Gastroesophageal sphincter (tissue), 4 donors: ENCODE measurements at regions not wholly inside any gene's neighbourhood (a gene's known extent, or its start where the extent isn't known, plus 50 kb on each side); places are given as distances from the start of the nearest gene placed in this dataset.

Experiments used
- ATAC-seq: fragments of 150-250 bp; one replicate; pipeline ENCODE4 v1.9.1; 2016; ENCODE audit warnings: mild to moderate bottlenecking, moderate library complexity
- H3K27ac ChIP-seq, 4 donors: fragments of 200-600 bp; sonication (generic) in 3 of 4; 1 replicate in 3 of 4; 2 replicates in 1 of 4; pipeline ENCODE4 v1.5.1; 2016 to 2019
- H3K27me3 ChIP-seq: fragments of 200-600 bp; sonication (generic); one replicate; pipeline ENCODE4 v1.5.1; 2019
- H3K36me3 ChIP-seq, 2 donors: fragments of 200-600 bp; sonication (generic); one replicate each; pipeline ENCODE4 v1.5.1; 2019; ENCODE audit warnings: control low read depth in 1 of 2
- H3K4me1 ChIP-seq, 3 donors: fragments of 200-600 bp; sonication (generic); 1 replicate in 2 of 3; 2 replicates in 1 of 3; pipeline ENCODE4 v1.5.1; 2016 to 2019; ENCODE audit warnings: control low read depth in 2 of 3
- H3K4me3 ChIP-seq, 2 donors: fragments of 200-600 bp; sonication (generic); one replicate each; pipeline ENCODE4 v1.5.1; 2019; ENCODE audit warnings: mild to moderate bottlenecking in 1 of 2, moderate library complexity in 1 of 2
- H3K9me3 ChIP-seq, 3 donors: fragments of 200-600 bp; sonication (generic); one replicate each; pipeline ENCODE4 v1.5.1; 2017 to 2019; ENCODE audit warnings: control low read depth in 2 of 3
- CTCF ChIP-seq, 4 experiments: fragments of 200-600 bp in 2 of 4; fragments of 450-650 bp in 2 of 4; sonication (generic) in 1 of 4; IDR thresholded peaks; one replicate each; pipeline ENCODE4 v1.5.1; 2017 to 2019; ENCODE audit warnings: antibody characterized with exemption in 4 of 4, mild to moderate bottlenecking in 2 of 4, moderate library complexity in 2 of 4
- EP300 ChIP-seq: sonication (generic); formaldehyde crosslinking; IDR thresholded peaks from one replicate; pipeline ENCODE4 v1.6.1; 2017; ENCODE audit warnings: antibody characterized with exemption, mild to moderate bottlenecking
- POLR2A ChIP-seq, 2 donors: fragments of 450-650 bp; IDR thresholded peaks; one replicate each; pipeline ENCODE4 v1.6.1; 2017; ENCODE audit warnings: antibody characterized with exemption in 2 of 2, mild to moderate bottlenecking in 2 of 2, moderate library complexity in 1 of 2
- POLR2AphosphoS5 ChIP-seq: sonication (generic); formaldehyde crosslinking; IDR thresholded peaks from one replicate; pipeline ENCODE4 v1.6.1; 2017; ENCODE audit warnings: antibody characterized with exemption
- WGBS, 2 donors: methylation state at CpG; one replicate each; pipeline ENCODE4 v1.1.5; 2018; ENCODE audit warnings: low coverage in 1 of 2; 5-methylcytosine and 5-hydroxymethylcytosine counted together

- H3K27ac ChIP-seq: no peak overlapping the region
- no peaks in the 10 kb centered on the region for H3K36me3 ChIP-seq
- no peak overlapping the region for H3K4me3 ChIP-seq
- no peaks in the 10 kb centered on the region for H3K9me3 ChIP-seq
- H3K27me3 ChIP-seq: no peaks in the 10 kb centered on the region
- no peak for ATAC-seq
- 89 to 99% methylated on average over 4 to 5 of the region's 5 CpGs for WGBS, 2 donors
- H3K4me1 ChIP-seq: peaks cover 0 to 9% (median 0%) of the 10 kb centered on the region in 3 donors
- TF ChIP-seq POLR2AphosphoS5 (no peak), POLR2A (IDR thresholded peaks at IDR 0.05) (no peak), CTCF (IDR thresholded peaks at IDR 0.05) (no peak)
Observed at GRCh38 chr1:244952280-244952933, 88.1 kb upstream of the HNRNPU start.

GRCh38 chr1:244948416-244948815 lies 84.1 kb upstream of the HNRNPU start:
- Histone ChIP-seq H3K36me3 (no peaks in the 10 kb centered on the region), H3K4me3 (no peak overlapping the region), H3K27ac (no peak overlapping the region), H3K4me1 (no peaks in the 10 kb centered on the region), H3K27me3 (no peaks in the 10 kb centered on the region), H3K9me3 (no peaks in the 10 kb centered on the region)
- ATAC-seq: no peak
- no peak for TF ChIP-seq POLR2A (IDR thresholded peaks at IDR 0.05)
- TF ChIP-seq POLR2AphosphoS5: no peak
- no peak for TF ChIP-seq EP300
- no peak for TF ChIP-seq CTCF (IDR thresholded peaks at IDR 0.05)
- 91 to 95% methylated on average over 4 of the region's 4 CpGs for WGBS, 2 donors

- no peaks in the 10 kb centered on the region for H3K27me3 ChIP-seq
- H3K9me3 ChIP-seq: no peaks in the 10 kb centered on the region
- H3K27ac ChIP-seq: no peak overlapping the region
- H3K4me3 ChIP-seq: no peak overlapping the region
- H3K36me3 ChIP-seq: no peaks in the 10 kb centered on the region
- no peak for TF ChIP-seq EP300
- TF ChIP-seq POLR2A (IDR thresholded peaks at IDR 0.05): no peak
- WGBS, 2 donors: 65 to 70% methylated on average over 3 of the region's 3 CpGs
- ATAC-seq: no peak
- H3K4me1 ChIP-seq: no peaks in the 10 kb centered on the region
Observed at GRCh38 chr1:244945109-244945671, 80.8 kb upstream of the HNRNPU start.

- Histone ChIP-seq H3K4me1 (no peaks in the 10 kb centered on the region), H3K27ac (no peak overlapping the region), H3K9me3 (no peaks in the 10 kb centered on the region), H3K27me3 (no peaks in the 10 kb centered on the region), H3K36me3 (no peaks in the 10 kb centered on the region), H3K4me3 (no peak overlapping the region)
- no peak for TF ChIP-seq EP300
- no peak for TF ChIP-seq POLR2AphosphoS5
- no peak for TF ChIP-seq POLR2A (IDR thresholded peaks at IDR 0.05)
- TF ChIP-seq CTCF (IDR thresholded peaks at IDR 0.05): no peak
- 95% methylated on average over 8 of the region's 13 CpGs; no CpG with 5 or more reads in 1 of the 2 donors for WGBS, 2 donors
- ATAC-seq: no peak
Observed at GRCh38 chr1:244941121-244941520, 76.8 kb upstream of the HNRNPU start.

GRCh38 chr1:244937099-244937498 lies 72.8 kb upstream of the HNRNPU start:
- Histone ChIP-seq H3K9me3 (no peaks in the 10 kb centered on the region), H3K4me3 (no peak overlapping the region), H3K27ac (no peak overlapping the region), H3K27me3 (no peaks in the 10 kb centered on the region), H3K36me3 (no peaks in the 10 kb centered on the region), H3K4me1 (no peaks in the 10 kb centered on the region)
- no peak for TF ChIP-seq CTCF (IDR thresholded peaks at IDR 0.05)
- TF ChIP-seq POLR2AphosphoS5: no peak
- TF ChIP-seq EP300: no peak
- TF ChIP-seq POLR2A (IDR thresholded peaks at IDR 0.05): no peak
- ATAC-seq: no peak
